Glomerular visceral epithelial cell (primary cell): ENCODE measurements at regions not wholly inside any gene's neighbourhood (a gene's known extent, or its start where the extent isn't known, plus 50 kb on each side); places are given as distances from the start of the nearest gene placed in this dataset.

Experiments used
- DNase-seq: peaks from one replicate; pipeline ENCODE4 v3.0.0-alpha.2; 2016; ENCODE audit errors: extremely low spot score

GRCh38 chr2:187934692-187935091 is 357.0 kb upstream of the GULP1 start:
- no peak for DNase-seq

- no peak for DNase-seq
Measured at GRCh38 chr2:187935126-187935525, 356.5 kb upstream of the GULP1 start.

GRCh38 chr2:187936228-187936627 is 355.4 kb upstream of the GULP1 start:
- no peak for DNase-seq

GRCh38 chr2:187939180-187939579 is 352.5 kb upstream of the GULP1 start:
- DNase-seq: no peak

- DNase-seq: no peak
Measured at GRCh38 chr2:187942876-187943275, 348.8 kb upstream of the GULP1 start.

- no peak for DNase-seq
Measured at GRCh38 chr2:187943772-187944369, 347.8 kb upstream of the GULP1 start.

- DNase-seq: no peak
Measured at GRCh38 chr2:187949859-187950258, 341.8 kb upstream of the GULP1 start.

GRCh38 chr2:187951470-187952218 is 340.0 kb upstream of the GULP1 start:
- no peak for DNase-seq

- DNase-seq: peak; percentile 13
Measured at GRCh38 chr2:187956906-187957534, 334.7 kb upstream of the GULP1 start.

GRCh38 chr2:187959821-187960220 is 331.9 kb upstream of the GULP1 start:
- peak; percentile 12 for DNase-seq

- no peak for DNase-seq
Measured at GRCh38 chr2:187962538-187962937, 329.1 kb upstream of the GULP1 start.

- DNase-seq: peak; percentile 9
Measured at GRCh38 chr2:187964746-187965145, 326.9 kb upstream of the GULP1 start.

- DNase-seq: no peak
Measured at GRCh38 chr2:187966924-187967323, 324.8 kb upstream of the GULP1 start.

GRCh38 chr2:187971893-187972292 is 319.8 kb upstream of the GULP1 start:
- no peak for DNase-seq

GRCh38 chr2:187976259-187976985 is 315.3 kb upstream of the GULP1 start:
- DNase-seq: no peak

- DNase-seq: no peak
Measured at GRCh38 chr2:187976986-187977333, 314.7 kb upstream of the GULP1 start.

GRCh38 chr2:187978356-187978755 is 313.3 kb upstream of the GULP1 start:
- no peak for DNase-seq

- DNase-seq: peak; percentile 73
Measured at GRCh38 chr2:187982668-187983067, 309.0 kb upstream of the GULP1 start.

- no peak for DNase-seq
Measured at GRCh38 chr2:187985195-187985594, 306.5 kb upstream of the GULP1 start.

GRCh38 chr2:187985923-187986322 is 305.8 kb upstream of the GULP1 start:
- no peak for DNase-seq

GRCh38 chr2:187986390-187987105 is 305.1 kb upstream of the GULP1 start:
- DNase-seq: no peak

GRCh38 chr2:187988348-187988747 is 303.3 kb upstream of the GULP1 start:
- DNase-seq: no peak
